HepG2 (cell line): ENCODE measurements at regions not wholly inside any gene's neighbourhood (a gene's known extent, or its start where the extent isn't known, plus 50 kb on each side); places are given as distances from the start of the nearest gene placed in this dataset.

ENCODE experiments used
- ARID2 ChIP-seq: sonication (generic); formaldehyde crosslinking; IDR thresholded peaks from 2 replicates; pipeline ENCODE4 v1.8.1; 2022; ENCODE audit warnings: mild to moderate bottlenecking, missing genetic modification reagents, borderline replicate concordance
- EHMT2 ChIP-seq: fragments of 200-600 bp; sonication (generic); IDR thresholded peaks from 2 replicates; pipeline ENCODE4 v1.7.0; 2017; ENCODE audit warnings: antibody characterized with exemption, low read depth, low read length, borderline replicate concordance
- HIVEP1 ChIP-seq: sonication (generic); formaldehyde crosslinking; IDR thresholded peaks from 2 replicates; pipeline ENCODE4 v1.4.0; 2020; ENCODE audit warnings: mild to moderate bottlenecking, missing genetic modification reagents
- HOXA5 ChIP-seq: sonication (generic); formaldehyde crosslinking; IDR thresholded peaks from 2 replicates; pipeline ENCODE4 v1.4.0; 2020; ENCODE audit warnings: missing genetic modification reagents
- IRF9 ChIP-seq: sonication (generic); formaldehyde crosslinking; IDR thresholded peaks from 2 replicates; pipeline ENCODE4 v1.8.0; 2022; ENCODE audit warnings: missing genetic modification reagents, mild to moderate bottlenecking, borderline replicate concordance
- NKX3-1 ChIP-seq: sonication (generic); formaldehyde crosslinking; IDR thresholded peaks from 2 replicates; pipeline ENCODE4 v1.5.0; 2020; ENCODE audit warnings: missing genetic modification reagents
- SSRP1 ChIP-seq: IDR thresholded peaks from 2 replicates; pipeline ENCODE4 v1.6.1; 2016; ENCODE audit warnings: control low read depth
- TBX3 ChIP-seq: fragments of 450-650 bp; IDR thresholded peaks from 2 replicates; pipeline ENCODE4 v1.6.1; 2017; ENCODE audit warnings: antibody characterized with exemption, mild to moderate bottlenecking, inconsistent platforms, borderline replicate concordance
- ZIK1 ChIP-seq: sonication (generic); formaldehyde crosslinking; IDR thresholded peaks from 2 replicates; pipeline ENCODE4 v1.5.0; 2020; ENCODE audit warnings: mild to moderate bottlenecking, low read depth, missing genetic modification reagents, borderline replicate concordance
- ZNF207 ChIP-seq: fragments of 450-650 bp; IDR thresholded peaks from 2 replicates; pipeline ENCODE4 v1.6.1; 2016; ENCODE audit warnings: antibody characterized with exemption, borderline replicate concordance
- ZNF282 ChIP-seq: fragments of 450-650 bp; IDR thresholded peaks from 2 replicates; pipeline ENCODE4 v1.6.1; 2018; ENCODE audit not compliant: partially characterized antibody
- ZNF33B ChIP-seq: sonication (generic); formaldehyde crosslinking; IDR thresholded peaks from 2 replicates; pipeline ENCODE4 v1.5.1; 2020; ENCODE audit warnings: mild to moderate bottlenecking, missing genetic modification reagents
- ZNF383 ChIP-seq: sonication (generic); formaldehyde crosslinking; IDR thresholded peaks from 2 replicates; pipeline ENCODE4 v1.4.0; 2020; ENCODE audit warnings: missing genetic modification reagents, mild to moderate bottlenecking, borderline replicate concordance
- ZNF788 ChIP-seq: sonication (generic); formaldehyde crosslinking; IDR thresholded peaks from 2 replicates; pipeline ENCODE4 v1.5.0; 2020; ENCODE audit warnings: mild to moderate bottlenecking, missing genetic modification reagents, borderline replicate concordance
- TF ChIP-seq, protein P1 (sequence below), 2 experiments: IDR thresholded peaks; 2 replicates each; pipeline ENCODE4 v1.6.1; 2011 to 2012; ENCODE audit warnings: low read length in 2 of 2, borderline replicate concordance in 1 of 2, low read depth in 1 of 2, mild to moderate bottlenecking in 1 of 2, moderate library complexity in 1 of 2
- TF ChIP-seq, protein P2 (sequence below): IDR thresholded peaks from 2 replicates; pipeline ENCODE4 v1.6.1; 2016

DNA sequence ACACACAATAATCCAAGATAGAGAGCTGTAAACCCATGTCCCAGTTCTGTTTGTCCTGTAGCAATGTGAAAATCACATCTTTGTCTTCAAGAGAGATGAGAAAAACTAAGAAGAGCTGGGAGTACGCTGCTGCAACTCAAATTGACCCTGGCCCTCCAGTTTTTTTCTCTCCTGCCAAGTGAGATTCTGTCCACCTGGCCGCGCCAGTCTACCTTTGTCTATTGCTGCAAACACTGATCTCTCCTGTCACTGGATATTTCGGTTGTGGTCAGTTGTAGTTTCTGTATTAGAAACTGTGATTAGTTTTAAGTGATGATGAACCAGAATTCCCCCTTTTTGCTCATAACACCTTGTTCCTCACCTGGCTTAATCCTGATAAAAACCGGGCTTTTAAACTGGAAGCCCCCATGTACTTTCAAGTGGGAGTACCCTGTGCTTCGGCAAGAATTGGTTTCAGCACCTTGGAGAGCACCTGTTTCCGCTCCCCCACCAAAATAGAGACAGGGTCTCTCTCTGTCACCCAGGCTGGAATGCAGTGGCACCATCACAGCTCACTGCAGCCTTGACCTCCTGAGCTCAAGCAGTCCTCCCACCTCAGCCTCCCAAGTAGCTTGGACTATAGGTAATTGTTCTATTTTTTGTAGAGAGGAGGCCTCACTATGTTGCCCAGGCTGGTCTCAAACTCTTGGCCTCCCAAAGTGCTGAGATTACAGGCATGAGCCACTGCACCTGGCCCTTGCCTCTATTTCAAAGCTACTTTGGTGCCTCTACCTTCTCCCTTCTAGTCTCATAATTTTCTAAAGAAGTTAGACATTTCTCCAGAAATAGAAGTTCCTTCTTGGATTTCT is 156.8 kb downstream of the PHETA1 start (continued):
- TF ChIP-seq, protein P1, sequence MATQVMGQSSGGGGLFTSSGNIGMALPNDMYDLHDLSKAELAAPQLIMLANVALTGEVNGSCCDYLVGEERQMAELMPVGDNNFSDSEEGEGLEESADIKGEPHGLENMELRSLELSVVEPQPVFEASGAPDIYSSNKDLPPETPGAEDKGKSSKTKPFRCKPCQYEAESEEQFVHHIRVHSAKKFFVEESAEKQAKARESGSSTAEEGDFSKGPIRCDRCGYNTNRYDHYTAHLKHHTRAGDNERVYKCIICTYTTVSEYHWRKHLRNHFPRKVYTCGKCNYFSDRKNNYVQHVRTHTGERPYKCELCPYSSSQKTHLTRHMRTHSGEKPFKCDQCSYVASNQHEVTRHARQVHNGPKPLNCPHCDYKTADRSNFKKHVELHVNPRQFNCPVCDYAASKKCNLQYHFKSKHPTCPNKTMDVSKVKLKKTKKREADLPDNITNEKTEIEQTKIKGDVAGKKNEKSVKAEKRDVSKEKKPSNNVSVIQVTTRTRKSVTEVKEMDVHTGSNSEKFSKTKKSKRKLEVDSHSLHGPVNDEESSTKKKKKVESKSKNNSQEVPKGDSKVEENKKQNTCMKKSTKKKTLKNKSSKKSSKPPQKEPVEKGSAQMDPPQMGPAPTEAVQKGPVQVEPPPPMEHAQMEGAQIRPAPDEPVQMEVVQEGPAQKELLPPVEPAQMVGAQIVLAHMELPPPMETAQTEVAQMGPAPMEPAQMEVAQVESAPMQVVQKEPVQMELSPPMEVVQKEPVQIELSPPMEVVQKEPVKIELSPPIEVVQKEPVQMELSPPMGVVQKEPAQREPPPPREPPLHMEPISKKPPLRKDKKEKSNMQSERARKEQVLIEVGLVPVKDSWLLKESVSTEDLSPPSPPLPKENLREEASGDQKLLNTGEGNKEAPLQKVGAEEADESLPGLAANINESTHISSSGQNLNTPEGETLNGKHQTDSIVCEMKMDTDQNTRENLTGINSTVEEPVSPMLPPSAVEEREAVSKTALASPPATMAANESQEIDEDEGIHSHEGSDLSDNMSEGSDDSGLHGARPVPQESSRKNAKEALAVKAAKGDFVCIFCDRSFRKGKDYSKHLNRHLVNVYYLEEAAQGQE (IDR thresholded peaks at IDR 0.05; ENCODE audit: borderline replicate concordance in 1 of 2, low read depth in 1 of 2, low read length in 2 of 2), result peak; percentile 53 to 92
- TF ChIP-seq, protein P2, sequence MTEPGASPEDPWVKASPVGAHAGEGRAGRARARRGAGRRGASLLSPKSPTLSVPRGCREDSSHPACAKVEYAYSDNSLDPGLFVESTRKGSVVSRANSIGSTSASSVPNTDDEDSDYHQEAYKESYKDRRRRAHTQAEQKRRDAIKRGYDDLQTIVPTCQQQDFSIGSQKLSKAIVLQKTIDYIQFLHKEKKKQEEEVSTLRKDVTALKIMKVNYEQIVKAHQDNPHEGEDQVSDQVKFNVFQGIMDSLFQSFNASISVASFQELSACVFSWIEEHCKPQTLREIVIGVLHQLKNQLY (CRISPR knock-in tag), result no peak
- no peak for TF ChIP-seq ZNF788 (CRISPR knock-in tag)
- no peak for TF ChIP-seq IRF9 (CRISPR knock-in tag)
- TF ChIP-seq ARID2 (CRISPR knock-in tag), result no peak
- no peak for TF ChIP-seq ZIK1
- TF ChIP-seq ZNF207, result no peak
- no peak for TF ChIP-seq NKX3-1 (CRISPR knock-in tag)
- TF ChIP-seq HOXA5 (CRISPR knock-in tag), result no peak
- TF ChIP-seq ZNF383 (CRISPR knock-in tag), result no peak
- no peak for TF ChIP-seq HIVEP1 (CRISPR knock-in tag)
- TF ChIP-seq ZNF282, result no peak
- peak; percentile 81 for TF ChIP-seq EHMT2
- no peak for TF ChIP-seq ZNF33B (CRISPR knock-in tag)
- no peak for TF ChIP-seq TBX3
- TF ChIP-seq SSRP1 (CRISPR knock-in tag), result no peak
